ENCODE measurements at regions not wholly inside any gene's neighbourhood (a gene's known extent, or its start where the extent isn't known, plus 50 kb on each side); places are given as distances from the start of the nearest gene placed in this dataset.
"Not testable (repeated sequence)": the region's sequence is repeated elsewhere in the genome, so short reads cannot be mapped to it uniquely, and the experiment has no call there.

GRCh38 chr20:20788308-20788707 lies 75.9 kb upstream of the RALGAPA2 start:
- no peak for DNase-seq

GRCh38 chr20:20786428-20786827 lies 74.0 kb upstream of the RALGAPA2 start:
- no peak for DNase-seq

- no peak for DNase-seq
Measured at GRCh38 chr20:20785226-20785625, 72.8 kb upstream of the RALGAPA2 start.

- not testable (repeated sequence) for DNase-seq
Measured at GRCh38 chr20:20784450-20784849, 72.0 kb upstream of the RALGAPA2 start.

GRCh38 chr20:20783450-20783849 lies 71.0 kb upstream of the RALGAPA2 start:
- no peak for DNase-seq

- no peak for DNase-seq
Measured at GRCh38 chr20:20782755-20783154, 70.3 kb upstream of the RALGAPA2 start.

- DNase-seq, result no peak
Measured at GRCh38 chr20:20782231-20782630, 69.8 kb upstream of the RALGAPA2 start.

GRCh38 chr20:20781029-20781428 lies 68.6 kb upstream of the RALGAPA2 start:
- no peak for DNase-seq

- no peak for DNase-seq
Measured at GRCh38 chr20:20780127-20780824, 67.8 kb upstream of the RALGAPA2 start.

GRCh38 chr20:20778676-20779075 lies 66.2 kb upstream of the RALGAPA2 start:
- DNase-seq, result no peak

GRCh38 chr20:20772497-20773085 lies 60.1 kb upstream of the RALGAPA2 start:
- DNase-seq, result no peak

- no peak for DNase-seq
Measured at GRCh38 chr20:20768202-20768815, 55.9 kb upstream of the RALGAPA2 start.

GRCh38 chr20:20765696-20766365 lies 53.4 kb upstream of the RALGAPA2 start:
- no peak for DNase-seq

- no peak for DNase-seq
Measured at GRCh38 chr20:20763650-20764049, 51.2 kb upstream of the RALGAPA2 start.

Measured in SW 1271 (cell line).